HG02798 (cell line): ENCODE measurements at regions not wholly inside any gene's neighbourhood (a gene's known extent, or its start where the extent isn't known, plus 50 kb on each side); places are given as distances from the start of the nearest gene placed in this dataset.
"Not testable (repeated sequence)": the region's sequence is repeated elsewhere in the genome, so short reads cannot be mapped to it uniquely, and the experiment has no call there.

Experiments
- ATAC-seq: cut with Tn5 transposase; IDR thresholded peaks from one replicate; pipeline ENCODE4 v1.9.1; 2021; ENCODE audit warnings: mild to moderate bottlenecking; ENCODE audit not compliant: unreplicated experiment, poor library complexity

GRCh38 chr6:74458536-74458935 is 747.3 kb downstream of the COL12A1 start:
- ATAC-seq: no peak

- ATAC-seq: no peak
These were observed 750.1 kb downstream of the COL12A1 start for GRCh38 chr6:74455786-74456185.

- ATAC-seq: peak; percentile 49
These were observed 753.9 kb downstream of the COL12A1 start for GRCh38 chr6:74451953-74452352.

GRCh38 chr6:74448850-74449249 is 752.8 kb downstream of the CD109 start:
- no peak for ATAC-seq

- peak; percentile 88 for ATAC-seq
These were observed 751.0 kb downstream of the CD109 start for GRCh38 chr6:74447013-74447412.

- ATAC-seq: peak; percentile 47
These were observed 743.3 kb downstream of the CD109 start for GRCh38 chr6:74439123-74439811.

GRCh38 chr6:74438395-74438794 is 742.4 kb downstream of the CD109 start:
- not testable (repeated sequence) for ATAC-seq

- no peak for ATAC-seq
These were observed 738.2 kb downstream of the CD109 start for GRCh38 chr6:74434171-74434570.

GRCh38 chr6:74431873-74432580 is 736.0 kb downstream of the CD109 start:
- ATAC-seq: no peak

GRCh38 chr6:74420221-74420620 is 724.2 kb downstream of the CD109 start:
- no peak for ATAC-seq

- no peak for ATAC-seq
These were observed 719.1 kb downstream of the CD109 start for GRCh38 chr6:74415056-74415455.

- no peak for ATAC-seq
These were observed 714.6 kb downstream of the CD109 start for GRCh38 chr6:74410630-74411029.

GRCh38 chr6:74409447-74409846 is 713.4 kb downstream of the CD109 start:
- ATAC-seq: peak; percentile 88

GRCh38 chr6:74408844-74409243 is 712.8 kb downstream of the CD109 start:
- ATAC-seq: no peak

- no peak for ATAC-seq
These were observed 708.4 kb downstream of the CD109 start for GRCh38 chr6:74404366-74404765.

GRCh38 chr6:74402781-74403180 is 706.8 kb downstream of the CD109 start:
- ATAC-seq: no peak

GRCh38 chr6:74378437-74378836 is 682.4 kb downstream of the CD109 start:
- not testable (repeated sequence) for ATAC-seq

- ATAC-seq: no peak
These were observed 673.6 kb downstream of the CD109 start for GRCh38 chr6:74369556-74369993.

- no peak for ATAC-seq
These were observed 672.7 kb downstream of the CD109 start for GRCh38 chr6:74368746-74369145.

- no peak for ATAC-seq
These were observed 670.6 kb downstream of the CD109 start for GRCh38 chr6:74366634-74367033.

GRCh38 chr6:74362391-74362790 is 666.4 kb downstream of the CD109 start:
- no peak for ATAC-seq

- ATAC-seq: no peak
These were observed 661.3 kb downstream of the CD109 start for GRCh38 chr6:74357321-74357720.
